Astrocyte of the cerebellum (primary cell): ENCODE measurements at regions not wholly inside any gene's neighbourhood (a gene's known extent, or its start where the extent isn't known, plus 50 kb on each side); places are given as distances from the start of the nearest gene placed in this dataset.

Experiments used
- DNase-seq: peaks from one replicate; pipeline ENCODE4 v3.0.0-alpha.2; 2011; ENCODE audit warnings: low read depth
- H3K4me3 ChIP-seq: 2 replicates; pipeline ENCODE4 v1.5.1; 2011; ENCODE audit warnings: mild to moderate bottlenecking, low read depth, low read length, moderate library complexity
- in situ Hi-C: cut with HindIII; loops from 2 replicates; pipeline ENCODE4 v1.10.0; 2017; ENCODE audit warnings: low sequenced_read_pairs
- TF ChIP-seq, protein P1 (sequence below): IDR thresholded peaks from 2 replicates; pipeline ENCODE4 v1.5.1; 2012; ENCODE audit warnings: low read length, low read depth, moderate library complexity, mild to moderate bottlenecking; ENCODE audit errors: missing control alignments

DNA sequence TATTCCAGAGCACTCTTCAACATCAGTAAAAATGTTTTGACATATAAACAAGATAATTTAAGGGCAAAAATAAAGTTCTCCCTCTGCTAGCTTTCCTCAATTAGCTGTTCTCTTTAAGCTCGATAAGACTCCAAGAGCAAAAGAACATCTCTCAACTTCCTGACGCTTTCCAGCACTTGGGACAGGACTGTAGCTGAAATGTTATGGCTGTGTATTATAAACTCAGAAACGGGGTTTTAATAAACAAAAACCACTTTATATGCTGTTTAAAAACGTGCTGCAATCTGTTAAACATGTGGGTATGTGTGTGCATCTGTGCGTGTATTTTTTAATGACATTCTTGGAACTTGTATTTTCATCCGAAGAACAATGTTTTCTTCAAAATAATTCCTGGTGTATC, 71.5 kb upstream of the RGS2 start:
- H3K4me3 ChIP-seq, result no peak overlapping the region
- no peak for DNase-seq
- in situ Hi-C loops, result no loop called here
- TF ChIP-seq, protein P1, sequence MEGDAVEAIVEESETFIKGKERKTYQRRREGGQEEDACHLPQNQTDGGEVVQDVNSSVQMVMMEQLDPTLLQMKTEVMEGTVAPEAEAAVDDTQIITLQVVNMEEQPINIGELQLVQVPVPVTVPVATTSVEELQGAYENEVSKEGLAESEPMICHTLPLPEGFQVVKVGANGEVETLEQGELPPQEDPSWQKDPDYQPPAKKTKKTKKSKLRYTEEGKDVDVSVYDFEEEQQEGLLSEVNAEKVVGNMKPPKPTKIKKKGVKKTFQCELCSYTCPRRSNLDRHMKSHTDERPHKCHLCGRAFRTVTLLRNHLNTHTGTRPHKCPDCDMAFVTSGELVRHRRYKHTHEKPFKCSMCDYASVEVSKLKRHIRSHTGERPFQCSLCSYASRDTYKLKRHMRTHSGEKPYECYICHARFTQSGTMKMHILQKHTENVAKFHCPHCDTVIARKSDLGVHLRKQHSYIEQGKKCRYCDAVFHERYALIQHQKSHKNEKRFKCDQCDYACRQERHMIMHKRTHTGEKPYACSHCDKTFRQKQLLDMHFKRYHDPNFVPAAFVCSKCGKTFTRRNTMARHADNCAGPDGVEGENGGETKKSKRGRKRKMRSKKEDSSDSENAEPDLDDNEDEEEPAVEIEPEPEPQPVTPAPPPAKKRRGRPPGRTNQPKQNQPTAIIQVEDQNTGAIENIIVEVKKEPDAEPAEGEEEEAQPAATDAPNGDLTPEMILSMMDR, result no peak

DNA sequence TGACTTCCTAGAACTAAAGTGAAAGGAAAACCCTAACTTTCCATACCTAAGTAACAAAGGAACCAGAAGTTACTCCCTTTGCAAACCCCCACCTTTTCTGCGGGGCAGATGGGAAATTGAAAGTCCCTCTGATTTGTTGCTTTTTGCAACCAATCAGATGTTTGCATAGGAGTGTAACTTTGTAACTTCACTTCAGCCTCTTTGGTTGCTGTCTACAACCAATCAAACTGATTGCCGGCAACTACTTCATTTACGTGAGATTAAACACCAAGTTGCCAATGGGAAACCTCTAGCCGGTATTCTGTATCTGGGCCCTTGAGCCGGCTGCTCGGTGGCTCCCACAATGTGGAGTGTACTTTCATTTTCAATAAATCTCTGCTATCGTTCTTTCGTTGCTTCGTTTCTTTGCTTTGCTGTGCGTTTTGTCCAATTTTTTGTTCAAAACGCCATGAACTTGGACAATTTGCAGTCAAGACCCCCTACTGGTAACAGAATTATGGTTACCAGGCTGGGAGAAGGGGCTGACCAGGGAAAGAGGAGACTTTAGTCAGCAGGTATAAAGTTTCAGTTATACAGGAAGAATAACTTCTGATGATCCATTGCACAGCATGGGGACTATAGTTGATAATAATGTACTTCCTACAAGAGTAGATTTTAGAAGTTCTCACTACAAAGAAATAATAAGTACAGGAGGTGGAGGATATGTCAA, 69.2 kb upstream of the RGS2 start:
- in situ Hi-C loops, result no loop called here
- TF ChIP-seq, protein P1, result no peak
- DNase-seq, result no peak

DNA sequence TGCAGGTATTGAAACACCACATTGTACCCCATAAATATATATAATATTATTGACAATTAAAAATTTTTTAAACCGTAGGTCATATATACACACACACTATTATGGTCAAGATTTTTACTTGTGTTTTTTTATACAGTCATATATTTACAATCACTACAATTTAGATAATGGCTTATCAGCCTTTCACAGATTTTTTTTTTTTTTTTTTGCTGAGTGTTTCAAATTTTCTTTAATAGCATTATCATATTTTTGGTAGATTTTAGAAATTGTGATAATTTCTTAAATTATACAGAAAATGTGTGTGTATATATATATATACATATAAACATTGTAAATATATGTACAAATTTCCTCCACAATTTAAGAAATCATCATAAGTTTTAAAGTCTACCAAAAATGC, 68.6 kb upstream of the RGS2 start:
- DNase-seq, result no peak
- no peak overlapping the region for H3K4me3 ChIP-seq
- TF ChIP-seq, protein P1, result no peak
- in situ Hi-C loops, result no loop called here

More for the DNA sequence above, 69.2 kb upstream of the RGS2 start:
- no peak overlapping the region for H3K4me3 ChIP-seq

DNA sequence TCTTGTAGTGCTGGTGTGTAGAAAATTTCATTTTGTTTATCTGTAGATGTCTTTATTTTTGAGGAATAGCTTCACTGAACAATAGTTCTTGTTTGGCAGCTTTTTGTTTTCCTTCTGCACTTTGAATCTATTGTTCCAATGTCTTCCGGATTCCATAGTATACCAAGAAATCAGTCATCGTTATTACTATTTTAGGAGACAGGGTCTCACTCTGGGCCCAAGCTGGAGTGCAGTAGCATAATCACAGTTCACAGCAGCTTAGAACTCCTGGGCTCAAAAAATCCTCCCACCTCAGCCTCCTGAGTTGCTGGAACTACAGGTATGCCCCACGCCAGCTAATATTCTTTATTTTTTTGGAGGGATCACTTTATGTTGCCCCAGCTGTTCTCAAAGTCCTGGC, 67.7 kb upstream of the RGS2 start:
- TF ChIP-seq, protein P1, result no peak
- H3K4me3 ChIP-seq, result no peak overlapping the region
- DNase-seq, result no peak
- in situ Hi-C loops, result no loop called here

DNA sequence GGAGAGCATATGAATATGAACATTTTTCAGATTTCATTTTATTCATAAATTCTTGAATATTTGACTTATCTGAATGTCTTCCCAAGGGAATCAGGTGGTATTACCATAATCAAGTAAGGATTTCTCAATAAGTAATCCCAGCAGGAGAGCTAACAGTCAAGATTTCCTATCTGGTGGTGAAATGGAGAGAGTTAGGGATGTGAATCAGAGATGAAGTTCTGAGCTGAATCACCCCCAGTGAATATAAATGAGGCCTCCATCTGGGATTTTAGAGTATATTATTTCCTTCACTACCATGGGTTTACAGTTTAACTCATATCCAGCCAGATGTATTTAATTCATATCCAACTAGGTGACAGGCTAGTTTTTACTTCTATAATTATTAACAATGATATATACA, 61.5 kb upstream of the RGS2 start:
- peak; percentile 29 for DNase-seq
- in situ Hi-C loops, result no loop called here
- no peak overlapping the region for H3K4me3 ChIP-seq
- TF ChIP-seq, protein P1, result no peak

DNA sequence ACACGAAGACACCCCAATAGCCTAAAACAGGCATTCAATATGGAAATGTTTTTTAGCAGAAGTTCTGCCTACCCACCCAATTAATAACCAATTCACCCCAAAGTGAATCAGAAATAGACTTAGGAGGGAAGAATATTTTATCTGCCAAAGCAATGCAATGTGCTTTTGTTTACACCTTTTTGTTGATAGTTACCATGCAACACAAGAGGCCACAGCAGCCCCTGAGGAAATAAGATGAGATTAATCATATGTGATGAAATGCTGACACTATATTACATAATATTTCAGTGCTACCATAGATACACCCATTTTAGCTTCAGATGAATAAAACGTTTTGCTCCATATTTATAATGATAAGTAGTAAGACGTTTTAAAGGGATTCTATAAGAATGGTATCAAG, 60.9 kb upstream of the RGS2 start:
- no peak overlapping the region for H3K4me3 ChIP-seq
- DNase-seq, result no peak
- TF ChIP-seq, protein P1, result no peak
- in situ Hi-C loops, result no loop called here
